ENCODE measurements at regions not wholly inside any gene's neighbourhood (a gene's known extent, or its start where the extent isn't known, plus 50 kb on each side); places are given as distances from the start of the nearest gene placed in this dataset.

DNA sequence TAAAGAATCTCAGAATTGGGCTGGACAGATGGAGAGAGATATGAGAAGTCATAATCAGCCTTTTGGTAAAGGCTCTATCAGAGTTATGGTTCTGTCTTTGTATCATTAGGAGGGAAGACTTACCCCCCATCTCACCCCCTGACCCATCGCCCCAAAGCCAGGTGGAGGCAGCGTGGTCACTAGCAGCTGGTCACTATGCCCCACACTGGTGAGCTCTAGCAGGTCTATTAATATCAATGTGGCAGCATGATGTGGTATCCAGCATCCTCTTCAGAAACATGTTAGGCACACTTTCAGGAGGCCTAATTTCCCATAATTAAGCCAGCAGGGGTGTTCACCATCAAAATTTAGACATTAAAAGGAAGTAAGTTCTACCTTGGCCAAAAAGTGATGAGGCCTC, 183.8 kb upstream of the COX10 start (continued):
- TF ChIP-seq, protein P1, sequence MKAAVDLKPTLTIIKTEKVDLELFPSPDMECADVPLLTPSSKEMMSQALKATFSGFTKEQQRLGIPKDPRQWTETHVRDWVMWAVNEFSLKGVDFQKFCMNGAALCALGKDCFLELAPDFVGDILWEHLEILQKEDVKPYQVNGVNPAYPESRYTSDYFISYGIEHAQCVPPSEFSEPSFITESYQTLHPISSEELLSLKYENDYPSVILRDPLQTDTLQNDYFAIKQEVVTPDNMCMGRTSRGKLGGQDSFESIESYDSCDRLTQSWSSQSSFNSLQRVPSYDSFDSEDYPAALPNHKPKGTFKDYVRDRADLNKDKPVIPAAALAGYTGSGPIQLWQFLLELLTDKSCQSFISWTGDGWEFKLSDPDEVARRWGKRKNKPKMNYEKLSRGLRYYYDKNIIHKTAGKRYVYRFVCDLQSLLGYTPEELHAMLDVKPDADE (IDR thresholded peaks at IDR 0.05), result no peak
- TF ChIP-seq NANOG (IDR thresholded peaks at IDR 0.05; ENCODE audit: borderline replicate concordance) (no peak), POLR2AphosphoS5 (IDR thresholded peaks at IDR 0.05; ENCODE audit: low read depth) (no peak), EZH2phosphoT487 (IDR thresholded peaks at IDR 0.05; ENCODE audit: unreplicated experiment) (no peak), CREB1 (CRISPR knock-in tag; IDR thresholded peaks at IDR 0.05; ENCODE audit: low read depth) (no peak), EZH2 (IDR thresholded peaks at IDR 0.05; ENCODE audit: low read depth, unreplicated experiment) (no peak), JUNB (IDR thresholded peaks at IDR 0.05; ENCODE audit: unreplicated experiment) (no peak)
- TF ChIP-seq, protein P2, sequence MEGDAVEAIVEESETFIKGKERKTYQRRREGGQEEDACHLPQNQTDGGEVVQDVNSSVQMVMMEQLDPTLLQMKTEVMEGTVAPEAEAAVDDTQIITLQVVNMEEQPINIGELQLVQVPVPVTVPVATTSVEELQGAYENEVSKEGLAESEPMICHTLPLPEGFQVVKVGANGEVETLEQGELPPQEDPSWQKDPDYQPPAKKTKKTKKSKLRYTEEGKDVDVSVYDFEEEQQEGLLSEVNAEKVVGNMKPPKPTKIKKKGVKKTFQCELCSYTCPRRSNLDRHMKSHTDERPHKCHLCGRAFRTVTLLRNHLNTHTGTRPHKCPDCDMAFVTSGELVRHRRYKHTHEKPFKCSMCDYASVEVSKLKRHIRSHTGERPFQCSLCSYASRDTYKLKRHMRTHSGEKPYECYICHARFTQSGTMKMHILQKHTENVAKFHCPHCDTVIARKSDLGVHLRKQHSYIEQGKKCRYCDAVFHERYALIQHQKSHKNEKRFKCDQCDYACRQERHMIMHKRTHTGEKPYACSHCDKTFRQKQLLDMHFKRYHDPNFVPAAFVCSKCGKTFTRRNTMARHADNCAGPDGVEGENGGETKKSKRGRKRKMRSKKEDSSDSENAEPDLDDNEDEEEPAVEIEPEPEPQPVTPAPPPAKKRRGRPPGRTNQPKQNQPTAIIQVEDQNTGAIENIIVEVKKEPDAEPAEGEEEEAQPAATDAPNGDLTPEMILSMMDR (conservative IDR thresholded peaks at IDR 0.05; ENCODE audit: low read depth in 2 of 2), result no peak

DNA sequence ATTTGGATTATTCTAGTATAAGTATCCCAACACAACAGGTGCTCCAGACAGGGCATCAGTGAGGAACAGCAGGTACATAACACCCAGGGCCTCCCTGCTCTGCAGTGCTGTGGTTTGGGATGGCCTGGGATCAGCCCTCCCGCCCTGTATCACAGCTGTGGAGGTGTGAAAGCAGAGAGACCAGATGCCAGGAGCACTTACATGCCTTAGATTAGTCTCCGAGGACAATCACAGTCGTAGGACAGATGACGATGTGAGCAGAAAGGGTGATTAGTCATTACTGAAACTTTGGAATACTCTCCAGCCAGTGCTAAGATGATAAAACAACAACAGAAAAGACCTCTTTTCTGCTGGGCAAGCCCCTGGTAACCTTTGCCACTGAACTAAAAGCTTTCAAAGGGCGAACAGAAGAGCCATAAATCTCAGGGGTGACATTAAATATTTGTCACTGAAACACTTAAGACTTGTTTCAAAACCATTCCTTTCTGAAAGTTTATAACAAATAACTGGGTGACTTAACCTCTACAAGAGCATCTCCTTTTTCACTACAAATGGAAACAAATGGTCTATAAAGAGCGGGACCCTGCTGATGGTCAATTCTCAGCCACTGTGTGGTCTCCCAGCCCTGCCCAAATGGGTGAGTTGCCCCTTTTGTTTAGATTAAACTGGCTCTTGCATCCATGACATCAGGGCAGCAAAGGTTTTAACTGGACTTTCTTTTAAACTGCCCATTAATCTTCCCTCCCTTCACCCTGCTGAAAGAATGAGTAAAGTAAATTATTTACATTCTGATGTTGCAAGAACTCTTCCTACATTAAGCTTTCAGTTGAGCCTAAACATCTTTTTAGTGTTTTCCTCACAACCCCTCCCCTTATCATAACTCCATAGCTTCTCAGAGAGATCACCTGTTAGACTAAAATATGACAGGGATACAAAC, 183.1 kb upstream of the COX10 start:
- Histone ChIP-seq H3F3A (replicated peaks; ENCODE audit: low read depth) (no peaks in the 10 kb centered on the region), H3K79me2 (replicated peaks; ENCODE audit: insufficient read depth) (no peaks in the 10 kb centered on the region), H3K4me3 (no peak overlapping the region), H2AFZ (no peak overlapping the region), H3K9me2 (ENCODE audit: insufficient read depth) (no peaks in the 10 kb centered on the region), H3K36me3 (ENCODE audit: insufficient read depth) (no peaks in the 10 kb centered on the region), H3K4me1 (ENCODE audit: insufficient read depth) (no peaks in the 10 kb centered on the region), H4K20me1 (replicated peaks; ENCODE audit: insufficient read depth) (no peaks in the 10 kb centered on the region), H3K27me3 (ENCODE audit: insufficient read depth) (no peaks in the 10 kb centered on the region), H3K27ac (ENCODE audit: low read depth) (no peak overlapping the region), H3K4me2 (no peak overlapping the region)
- no peak for DNase-seq (ENCODE audit: low spot score)
- H3K27ac Mint-ChIP-seq, result no peak overlapping the region
- no peak overlapping the region for H3K4me3 Mint-ChIP-seq
- H3K4me1 Mint-ChIP-seq, result no peaks in the 10 kb centered on the region
- no peaks in the 10 kb centered on the region for H3K27me3 Mint-ChIP-seq (ENCODE audit: insufficient read depth, low read depth, poor library complexity)
- TF ChIP-seq JUNB (IDR thresholded peaks at IDR 0.05; ENCODE audit: unreplicated experiment) (no peak), EZH2 (IDR thresholded peaks at IDR 0.05; ENCODE audit: low read depth, unreplicated experiment) (no peak), CREB1 (CRISPR knock-in tag; IDR thresholded peaks at IDR 0.05; ENCODE audit: low read depth) (no peak), POLR2AphosphoS5 (IDR thresholded peaks at IDR 0.05; ENCODE audit: low read depth) (no peak)
- TF ChIP-seq, protein P2 (conservative IDR thresholded peaks at IDR 0.05; ENCODE audit: low read depth in 2 of 2), result no peak
- TF ChIP-seq, protein P1 (IDR thresholded peaks at IDR 0.05), result no peak
- TF ChIP-seq, protein P3, sequence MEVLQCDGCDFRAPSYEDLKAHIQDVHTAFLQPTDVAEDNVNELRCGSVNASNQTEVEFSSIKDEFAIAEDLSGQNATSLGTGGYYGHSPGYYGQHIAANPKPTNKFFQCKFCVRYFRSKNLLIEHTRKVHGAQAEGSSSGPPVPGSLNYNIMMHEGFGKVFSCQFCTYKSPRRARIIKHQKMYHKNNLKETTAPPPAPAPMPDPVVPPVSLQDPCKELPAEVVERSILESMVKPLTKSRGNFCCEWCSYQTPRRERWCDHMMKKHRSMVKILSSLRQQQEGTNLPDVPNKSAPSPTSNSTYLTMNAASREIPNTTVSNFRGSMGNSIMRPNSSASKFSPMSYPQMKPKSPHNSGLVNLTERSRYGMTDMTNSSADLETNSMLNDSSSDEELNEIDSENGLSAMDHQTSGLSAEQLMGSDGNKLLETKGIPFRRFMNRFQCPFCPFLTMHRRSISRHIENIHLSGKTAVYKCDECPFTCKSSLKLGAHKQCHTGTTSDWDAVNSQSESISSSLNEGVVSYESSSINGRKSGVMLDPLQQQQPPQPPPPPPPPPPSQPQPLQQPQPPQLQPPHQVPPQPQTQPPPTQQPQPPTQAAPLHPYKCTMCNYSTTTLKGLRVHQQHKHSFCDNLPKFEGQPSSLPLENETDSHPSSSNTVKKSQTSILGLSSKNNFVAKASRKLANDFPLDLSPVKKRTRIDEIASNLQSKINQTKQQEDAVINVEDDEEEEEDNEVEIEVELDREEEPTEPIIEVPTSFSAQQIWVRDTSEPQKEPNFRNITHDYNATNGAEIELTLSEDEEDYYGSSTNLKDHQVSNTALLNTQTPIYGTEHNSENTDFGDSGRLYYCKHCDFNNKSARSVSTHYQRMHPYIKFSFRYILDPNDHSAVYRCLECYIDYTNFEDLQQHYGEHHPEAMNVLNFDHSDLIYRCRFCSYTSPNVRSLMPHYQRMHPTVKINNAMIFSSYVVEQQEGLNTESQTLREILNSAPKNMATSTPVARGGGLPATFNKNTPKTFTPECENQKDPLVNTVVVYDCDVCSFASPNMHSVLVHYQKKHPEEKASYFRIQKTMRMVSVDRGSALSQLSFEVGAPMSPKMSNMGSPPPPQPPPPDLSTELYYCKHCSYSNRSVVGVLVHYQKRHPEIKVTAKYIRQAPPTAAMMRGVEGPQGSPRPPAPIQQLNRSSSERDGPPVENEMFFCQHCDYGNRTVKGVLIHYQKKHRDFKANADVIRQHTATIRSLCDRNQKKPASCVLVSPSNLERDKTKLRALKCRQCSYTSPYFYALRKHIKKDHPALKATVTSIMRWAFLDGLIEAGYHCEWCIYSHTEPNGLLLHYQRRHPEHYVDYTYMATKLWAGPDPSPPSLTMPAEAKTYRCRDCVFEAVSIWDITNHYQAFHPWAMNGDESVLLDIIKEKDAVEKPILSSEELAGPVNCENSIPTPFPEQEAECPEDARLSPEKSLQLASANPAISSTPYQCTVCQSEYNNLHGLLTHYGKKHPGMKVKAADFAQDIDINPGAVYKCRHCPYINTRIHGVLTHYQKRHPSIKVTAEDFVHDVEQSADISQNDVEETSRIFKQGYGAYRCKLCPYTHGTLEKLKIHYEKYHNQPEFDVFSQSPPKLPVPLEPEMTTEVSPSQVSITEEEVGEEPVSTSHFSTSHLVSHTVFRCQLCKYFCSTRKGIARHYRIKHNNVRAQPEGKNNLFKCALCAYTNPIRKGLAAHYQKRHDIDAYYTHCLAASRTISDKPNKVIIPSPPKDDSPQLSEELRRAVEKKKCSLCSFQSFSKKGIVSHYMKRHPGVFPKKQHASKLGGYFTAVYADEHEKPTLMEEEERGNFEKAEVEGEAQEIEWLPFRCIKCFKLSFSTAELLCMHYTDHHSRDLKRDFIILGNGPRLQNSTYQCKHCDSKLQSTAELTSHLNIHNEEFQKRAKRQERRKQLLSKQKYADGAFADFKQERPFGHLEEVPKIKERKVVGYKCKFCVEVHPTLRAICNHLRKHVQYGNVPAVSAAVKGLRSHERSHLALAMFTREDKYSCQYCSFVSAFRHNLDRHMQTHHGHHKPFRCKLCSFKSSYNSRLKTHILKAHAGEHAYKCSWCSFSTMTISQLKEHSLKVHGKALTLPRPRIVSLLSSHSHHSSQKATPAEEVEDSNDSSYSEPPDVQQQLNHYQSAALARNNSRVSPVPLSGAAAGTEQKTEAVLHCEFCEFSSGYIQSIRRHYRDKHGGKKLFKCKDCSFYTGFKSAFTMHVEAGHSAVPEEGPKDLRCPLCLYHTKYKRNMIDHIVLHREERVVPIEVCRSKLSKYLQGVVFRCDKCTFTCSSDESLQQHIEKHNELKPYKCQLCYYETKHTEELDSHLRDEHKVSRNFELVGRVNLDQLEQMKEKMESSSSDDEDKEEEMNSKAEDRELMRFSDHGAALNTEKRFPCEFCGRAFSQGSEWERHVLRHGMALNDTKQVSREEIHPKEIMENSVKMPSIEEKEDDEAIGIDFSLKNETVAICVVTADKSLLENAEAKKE (CRISPR knock-in tag; IDR thresholded peaks at IDR 0.05), result no peak
- no peak for ATAC-seq
- peaks cover 7% of the 10 kb centered on the region; the same call in 2 of the 3 replicates for H3K9me3 Mint-ChIP-seq
- no peaks in the 10 kb centered on the region; the same call in 2 of the 3 replicates for H3K36me3 Mint-ChIP-seq (ENCODE audit: low read depth)

All from GM23338 (cell line).